G401 (cell line): ENCODE measurements at regions not wholly inside any gene's neighbourhood (a gene's known extent, or its start where the extent isn't known, plus 50 kb on each side); places are given as distances from the start of the nearest gene placed in this dataset.

Experiments
- DNase-seq: peaks from one replicate; pipeline ENCODE4 v3.0.0-alpha.2; 2015; ENCODE audit warnings: low spot score
- in situ Hi-C: cut with HindIII; loops from 2 replicates; pipeline ENCODE4 v1.10.0; 2016; ENCODE audit warnings: low sequenced_read_pairs, mixed read lengths

DNA sequence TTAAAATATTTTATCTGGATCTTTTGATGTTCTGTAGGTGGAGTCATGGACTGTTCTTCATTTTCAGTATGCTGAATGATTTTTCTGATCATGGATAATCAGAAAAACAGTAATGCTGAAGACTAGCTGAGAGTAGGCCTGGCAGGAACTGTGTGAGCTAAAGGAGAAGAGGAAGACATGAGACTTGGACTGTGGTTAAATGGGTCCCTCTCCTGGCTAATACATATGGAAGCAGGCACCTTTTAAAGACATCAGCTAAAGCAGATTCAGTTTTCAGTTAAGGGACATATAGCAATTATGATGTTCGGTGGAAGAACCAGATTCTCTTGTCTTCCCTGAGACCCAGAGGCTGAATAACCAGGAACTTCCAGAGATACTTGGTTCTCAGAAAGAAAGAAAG is 169.4 kb downstream of the OLFM4 start:
- in situ Hi-C loops, result no loop called here

DNA sequence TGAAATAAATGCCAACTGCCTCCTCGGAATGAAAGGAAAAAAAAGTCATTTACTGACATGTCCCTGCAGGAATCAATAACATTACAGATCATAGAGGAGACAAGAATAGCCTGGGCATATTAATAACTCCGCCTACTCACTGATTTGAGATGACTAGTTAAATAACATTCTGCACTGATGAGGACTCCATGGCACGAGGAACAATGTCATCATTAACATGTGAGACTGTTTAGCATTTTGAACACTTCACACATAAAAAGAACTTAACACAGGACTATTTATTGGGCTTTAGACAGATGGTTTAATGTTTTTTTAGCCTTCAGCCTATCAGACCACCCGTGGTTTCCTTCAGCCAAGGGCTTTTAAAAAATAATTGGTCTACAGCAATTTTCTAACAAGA is 170.1 kb downstream of the OLFM4 start:
- DNase-seq, result no peak
- in situ Hi-C loops, result no loop called here

More for the DNA sequence above, 169.4 kb downstream of the OLFM4 start:
- DNase-seq, result no peak

DNA sequence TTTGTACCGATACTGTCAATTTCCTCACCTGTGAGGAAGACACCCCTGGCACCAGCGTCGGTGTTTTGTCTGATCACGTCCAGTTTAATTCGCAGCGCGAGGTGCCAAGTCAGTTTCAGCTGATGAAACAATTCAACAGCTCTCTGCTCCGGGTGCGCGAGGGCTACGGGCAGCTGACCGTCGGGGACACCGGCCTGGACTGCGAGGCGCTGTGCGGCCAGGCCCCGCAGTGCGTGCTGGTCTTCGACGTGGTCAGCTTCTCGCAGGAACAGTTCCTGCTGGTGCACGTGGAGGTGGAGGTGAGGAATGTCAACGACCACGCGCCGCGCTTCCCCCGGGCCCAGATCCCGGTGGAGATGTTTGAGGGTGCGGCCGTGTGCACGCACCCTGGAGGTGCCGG is 171.5 kb downstream of the OLFM4 start:
- in situ Hi-C loops, result no loop called here
- no peak for DNase-seq

DNA sequence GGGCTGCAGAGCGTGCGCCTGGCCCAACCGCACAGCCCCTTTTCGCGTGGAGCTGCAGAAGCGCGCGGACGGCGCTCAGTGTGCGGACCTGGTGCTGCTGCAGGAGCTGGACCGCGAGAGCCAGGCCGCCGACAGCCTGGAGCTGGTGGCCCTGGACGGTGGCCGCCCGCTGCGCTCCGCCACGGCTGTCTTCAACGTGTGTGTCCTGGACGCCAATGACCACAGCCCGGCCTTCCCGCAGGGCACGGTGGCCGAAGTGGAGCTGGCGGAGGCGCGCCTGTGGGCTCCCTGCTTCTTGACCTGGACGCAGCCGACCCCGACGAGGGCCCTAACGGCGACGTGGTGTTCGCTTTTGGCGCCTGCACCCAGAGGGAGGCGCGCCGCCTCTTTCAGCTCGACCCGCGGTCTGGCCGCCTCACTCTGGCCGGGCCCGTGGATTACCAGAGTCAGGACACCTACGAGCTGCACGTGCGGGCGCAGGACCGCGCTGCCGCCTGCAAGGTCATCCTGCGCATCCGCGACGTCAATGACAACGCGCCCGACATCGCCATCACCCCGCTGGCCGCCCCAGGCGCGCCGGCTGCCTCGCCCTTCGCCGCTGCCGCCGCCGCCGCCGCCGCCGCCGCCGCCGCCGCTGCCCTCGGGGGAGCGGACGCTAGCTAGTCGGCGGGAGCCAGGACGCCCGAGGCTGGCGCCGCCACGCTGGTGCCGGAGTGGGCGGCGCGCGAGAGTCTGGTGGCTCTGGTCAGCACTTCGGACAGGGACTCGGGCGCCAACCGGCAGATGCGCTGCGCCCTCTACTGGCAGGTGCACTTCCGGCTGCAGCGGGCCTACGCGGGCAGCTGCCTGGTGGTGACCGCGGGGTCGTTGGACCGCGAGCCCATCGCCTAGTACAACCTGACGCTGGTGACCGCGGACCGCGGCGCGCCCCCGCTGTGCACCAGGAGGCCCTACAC is 172.2 kb downstream of the OLFM4 start:
- no peak for DNase-seq

DNA sequence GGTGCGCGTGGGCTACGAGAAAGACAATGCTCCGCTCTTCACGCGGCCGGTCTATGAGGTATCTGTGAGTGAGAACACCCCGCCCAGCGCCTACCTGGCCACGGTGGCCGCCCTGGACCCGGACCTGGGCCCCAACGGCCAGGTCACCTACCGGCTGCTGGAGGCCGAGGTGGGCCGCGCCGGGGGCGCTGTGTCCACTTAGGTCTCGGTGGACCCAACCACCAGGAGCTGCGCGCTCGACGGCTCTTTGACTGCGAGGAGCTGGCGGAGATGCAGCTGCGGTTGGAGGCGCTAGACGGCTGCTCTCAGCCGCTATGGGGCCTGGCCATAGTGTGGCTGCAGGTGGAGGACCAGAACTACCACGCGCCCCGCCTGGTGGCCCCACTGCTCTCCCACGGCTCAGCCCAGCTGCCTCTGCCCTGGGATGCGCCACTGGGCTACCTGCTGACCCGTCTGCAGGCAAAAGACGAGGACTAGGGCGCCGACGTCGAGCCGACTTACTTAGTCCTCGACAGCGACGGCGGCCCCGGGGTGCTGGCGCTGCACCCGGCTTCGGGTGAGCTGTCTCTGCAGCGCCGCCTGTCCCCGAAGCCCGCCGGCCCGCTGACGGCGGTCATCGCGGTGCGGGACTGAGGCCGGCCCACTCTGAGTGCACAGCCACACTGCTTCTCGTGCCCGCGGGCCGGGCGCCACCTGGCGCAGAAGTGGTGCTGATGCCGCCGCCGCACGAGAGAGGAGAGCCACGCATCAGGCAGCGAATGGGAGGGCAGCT is 173.0 kb downstream of the OLFM4 start:
- in situ Hi-C loops, result no loop called here
- no peak for DNase-seq

More for the DNA sequence above, 172.2 kb downstream of the OLFM4 start:
- in situ Hi-C loops, result no loop called here

DNA sequence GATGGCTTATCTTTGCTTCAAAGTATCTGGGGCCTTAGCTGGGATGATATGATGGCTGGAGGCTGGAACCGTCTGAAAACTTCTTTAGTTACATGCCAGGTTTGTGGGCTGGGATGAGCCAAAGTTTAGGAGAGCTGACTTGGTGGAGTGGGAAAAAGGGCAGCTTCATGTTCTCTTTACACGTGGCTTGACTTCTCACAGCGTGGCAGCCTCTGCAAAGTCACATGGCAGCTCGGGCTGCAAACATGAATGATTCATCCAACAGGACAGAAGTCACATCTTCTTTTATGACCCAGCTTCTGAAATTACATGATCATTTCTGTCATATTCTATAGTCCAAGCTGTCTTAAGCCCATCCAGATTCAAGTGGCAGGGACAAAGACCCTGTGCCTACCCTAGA is 176.0 kb downstream of the OLFM4 start:
- DNase-seq, result no peak
- in situ Hi-C loops, result no loop called here

DNA sequence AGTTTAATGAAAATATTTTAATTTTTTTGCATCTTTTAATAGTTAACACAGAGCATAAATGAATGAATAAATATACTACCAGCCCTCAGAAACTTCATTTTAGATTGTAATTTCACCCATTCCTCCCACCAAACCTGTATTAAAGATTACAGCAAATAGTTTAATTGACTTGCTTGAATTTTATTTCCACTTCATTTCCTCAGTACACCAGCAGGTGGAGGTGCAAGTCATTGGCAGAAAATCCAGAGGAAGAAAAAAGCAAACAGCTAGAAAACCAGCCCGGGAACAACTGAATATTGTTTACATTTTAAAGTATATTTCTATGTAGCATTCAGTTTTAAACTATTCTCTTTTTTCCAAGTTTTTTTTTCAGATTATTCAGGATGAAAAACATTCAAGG is 177.8 kb downstream of the OLFM4 start:
- DNase-seq, result no peak
- in situ Hi-C loops, result no loop called here

DNA sequence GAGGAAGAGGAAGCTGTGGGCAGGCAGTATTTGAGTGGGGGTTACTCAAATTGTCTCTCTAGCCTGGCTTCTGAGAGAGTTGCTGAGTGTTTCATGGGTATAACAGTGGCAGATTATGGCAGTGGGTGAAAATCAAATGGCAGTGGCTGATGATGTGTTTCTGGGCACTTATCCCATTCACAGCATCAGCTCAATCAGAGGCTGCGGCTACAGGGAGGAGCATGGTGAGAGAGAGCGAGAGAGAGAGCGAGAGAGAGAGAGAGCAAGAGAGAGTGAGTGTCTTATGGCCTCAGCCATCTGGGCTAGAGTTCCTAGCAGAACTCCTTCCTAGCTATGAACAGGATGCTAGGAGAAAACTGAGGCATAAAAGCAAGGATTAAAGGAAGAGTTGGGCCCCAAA is 178.9 kb downstream of the OLFM4 start:
- no peak for DNase-seq
- in situ Hi-C loops, result no loop called here

DNA sequence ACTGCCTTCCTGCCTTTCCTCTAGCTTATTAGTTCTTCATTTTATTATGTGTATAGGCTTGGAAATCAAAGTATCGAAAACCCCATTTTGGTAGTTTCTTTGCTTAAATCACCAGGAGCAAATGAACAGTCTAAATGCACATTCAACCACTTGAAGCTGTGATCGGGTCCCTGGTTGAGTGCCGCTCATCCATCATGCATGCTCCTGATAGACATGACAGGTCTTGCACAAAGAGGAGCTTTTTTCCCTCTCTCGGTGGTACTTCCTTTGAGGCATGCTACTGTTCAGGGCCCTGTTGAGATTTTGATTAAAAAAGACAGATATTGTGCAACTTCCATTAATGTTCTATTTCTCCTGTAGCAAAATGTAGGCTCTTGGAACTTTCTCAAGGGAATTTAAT is 185.8 kb downstream of the OLFM4 start:
- in situ Hi-C loops, result no loop called here
- DNase-seq, result no peak

DNA sequence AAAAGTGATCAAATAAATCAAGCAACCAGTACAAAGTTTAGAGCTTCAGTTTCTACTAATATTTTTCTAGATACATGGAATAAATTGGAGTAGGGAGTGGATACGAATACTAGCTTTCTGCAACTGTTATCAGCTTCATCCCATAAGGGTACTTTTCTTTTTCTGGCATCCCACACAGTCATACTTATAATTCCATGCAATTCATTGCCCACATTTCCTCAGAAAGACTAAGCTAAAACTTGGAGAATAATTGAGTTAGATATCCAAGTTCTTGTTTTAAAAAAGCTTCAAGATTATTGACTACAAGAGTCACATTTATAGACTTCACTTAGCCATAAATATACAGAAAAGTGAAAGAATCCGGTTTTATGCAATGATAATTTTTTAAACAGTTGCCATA is 186.9 kb downstream of the OLFM4 start:
- in situ Hi-C loops, result no loop called here

DNA sequence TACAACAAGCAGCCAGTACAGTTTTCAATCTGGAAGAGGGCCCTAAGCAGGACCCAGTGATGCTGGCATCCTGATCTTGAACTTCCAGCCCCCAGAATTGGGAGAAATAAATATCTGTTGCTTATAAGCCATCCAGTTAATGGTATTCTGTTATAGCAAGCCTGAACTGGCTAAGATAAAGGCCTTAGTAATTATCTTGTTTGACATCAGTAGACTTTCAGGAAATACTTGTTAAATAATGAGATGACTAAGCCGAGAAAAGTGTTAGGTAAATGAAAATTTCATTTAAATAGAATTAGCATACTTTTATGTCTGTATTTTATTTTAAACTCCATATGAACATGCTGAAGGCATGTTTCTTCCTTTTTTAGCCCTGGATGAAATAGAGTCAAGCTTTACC is 188.2 kb downstream of the OLFM4 start:
- no peak for DNase-seq
- in situ Hi-C loops, result no loop called here

More for the DNA sequence above, 186.9 kb downstream of the OLFM4 start:
- no peak for DNase-seq

DNA sequence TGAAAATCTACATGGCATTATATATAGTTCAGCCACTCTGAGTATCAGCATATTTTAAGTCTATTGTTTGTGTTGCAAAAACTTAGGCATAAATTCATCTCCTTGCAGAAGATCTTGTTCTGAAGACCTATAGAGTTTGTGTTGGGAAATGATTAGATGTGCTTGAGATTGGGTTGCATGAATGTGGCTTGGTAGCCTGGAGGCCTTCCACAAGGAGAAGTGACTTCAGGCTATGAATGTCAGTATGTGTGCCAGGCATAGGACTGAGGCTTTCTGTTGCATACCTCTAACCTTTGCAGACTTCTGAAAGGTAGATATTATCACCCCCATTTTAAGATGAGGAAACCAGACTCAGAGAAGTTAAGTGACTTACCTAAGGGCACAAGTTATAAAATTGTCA is 188.6 kb downstream of the OLFM4 start:
- in situ Hi-C loops, result no loop called here
- no peak for DNase-seq

DNA sequence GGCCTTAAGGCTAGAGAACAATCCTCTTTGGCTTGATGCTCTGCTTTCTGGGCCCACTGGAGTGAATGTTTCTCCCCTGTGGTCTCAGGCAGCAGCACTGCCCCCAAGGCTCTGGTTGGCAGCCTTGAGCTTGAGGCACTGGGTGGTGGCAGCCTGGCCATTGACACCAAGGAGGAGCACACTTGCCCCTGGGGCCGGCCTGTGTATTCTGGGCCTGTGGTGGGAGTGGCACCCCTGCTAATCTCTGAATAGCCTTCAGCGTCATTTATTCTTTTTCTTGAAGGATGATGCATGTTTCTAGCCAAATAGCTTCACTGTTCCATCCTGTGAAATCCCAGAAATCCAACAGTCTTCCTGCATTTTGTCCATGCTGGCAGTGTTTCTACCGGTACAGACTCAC is 191.4 kb downstream of the OLFM4 start:
- in situ Hi-C loops, result no loop called here
- DNase-seq, result no peak

DNA sequence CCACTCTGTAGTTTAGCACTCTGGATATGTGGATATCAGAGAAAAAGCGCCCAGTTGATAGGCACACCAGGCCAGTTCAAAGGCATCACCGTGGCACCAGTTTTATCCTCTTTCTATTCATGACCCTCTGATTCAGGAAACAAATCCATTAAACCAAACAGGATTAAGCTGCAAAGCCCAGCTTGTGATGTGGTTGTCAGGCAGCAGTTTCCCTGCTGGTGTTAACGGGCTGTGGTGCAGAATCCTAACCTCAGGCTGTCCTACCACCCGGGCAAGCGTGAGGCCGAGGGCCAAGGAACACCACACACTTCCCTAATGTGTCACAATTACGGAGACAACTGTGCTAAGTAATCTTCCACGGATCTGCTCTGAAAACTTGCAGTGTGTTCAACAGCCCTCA is 209.1 kb downstream of the OLFM4 start:
- in situ Hi-C loops, result no loop called here
- DNase-seq, result no peak

DNA sequence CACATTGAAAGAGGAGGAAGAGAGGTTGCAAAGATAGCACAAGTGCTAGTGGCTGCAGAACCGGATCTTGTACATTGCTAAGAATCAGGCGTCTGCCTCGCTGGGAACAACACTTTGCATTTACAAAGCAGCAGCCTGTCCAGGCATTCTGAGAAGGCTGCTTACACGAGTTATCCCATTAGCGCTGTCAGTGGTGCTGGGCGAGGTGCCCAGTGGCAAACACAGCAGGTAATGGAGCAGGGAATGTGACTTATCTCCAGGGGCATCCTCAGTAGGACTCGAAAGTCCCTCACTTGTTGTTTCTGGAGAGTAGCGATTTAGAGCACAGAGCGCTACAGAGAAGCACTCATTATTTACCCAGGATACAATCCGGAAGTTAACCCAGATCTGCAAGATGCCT is 209.6 kb downstream of the OLFM4 start:
- peak; percentile 48 for DNase-seq
- in situ Hi-C loops, result no loop called here

DNA sequence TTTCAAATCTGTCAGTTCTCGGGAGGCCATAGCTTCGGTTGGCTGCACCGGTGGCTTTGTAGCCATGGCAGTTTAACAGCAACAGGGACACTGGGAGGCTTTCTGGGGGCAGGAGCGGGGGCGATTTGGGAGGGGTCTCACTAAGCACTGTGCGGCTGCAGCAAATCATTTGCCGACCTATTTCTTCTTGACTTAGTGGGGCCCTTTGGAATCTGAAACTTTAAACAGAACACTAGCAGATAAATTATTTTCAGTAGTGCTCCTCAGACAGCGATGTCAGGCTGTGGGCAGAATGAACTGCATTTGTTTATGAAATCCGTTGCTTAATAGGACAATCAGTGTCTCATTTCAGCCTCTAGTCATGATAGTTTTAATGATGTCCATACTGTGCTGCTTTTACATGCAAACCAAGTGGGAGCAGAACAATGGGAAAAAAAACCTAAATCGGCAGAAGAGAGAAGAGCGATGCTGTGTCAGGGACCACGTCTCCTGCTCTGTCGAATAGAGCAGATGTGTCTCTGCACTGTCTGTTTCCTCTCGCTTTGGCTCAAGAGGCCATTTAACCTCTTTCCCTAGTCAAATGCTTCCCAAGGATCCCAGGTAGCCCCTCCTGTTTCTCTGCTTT is 211.9 kb downstream of the OLFM4 start:
- DNase-seq, result no peak
- in situ Hi-C loops, result no loop called here

DNA sequence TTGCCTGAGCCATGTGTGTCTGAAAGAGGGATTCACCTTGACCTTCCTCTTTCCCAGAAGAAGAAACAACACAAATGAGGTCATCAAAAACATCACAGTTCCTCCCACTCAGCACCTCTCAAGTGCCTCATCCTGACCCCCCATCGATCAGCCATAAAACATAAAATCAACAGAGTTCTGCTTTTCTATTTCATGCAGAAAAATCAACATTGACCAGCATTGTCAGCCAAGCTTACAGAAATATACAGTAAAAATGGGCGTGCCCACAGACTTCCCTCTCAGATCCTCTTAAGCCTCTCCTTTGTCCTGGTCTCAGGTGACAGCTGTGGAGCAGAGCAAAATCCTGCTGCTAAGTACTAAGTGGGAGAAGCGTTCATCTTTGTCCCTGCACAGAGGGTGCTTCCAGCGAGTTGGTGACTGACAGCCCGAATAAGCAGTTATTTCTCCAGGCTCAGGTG is 213.3 kb downstream of the OLFM4 start:
- DNase-seq, result no peak
- in situ Hi-C loops, result no loop called here

DNA sequence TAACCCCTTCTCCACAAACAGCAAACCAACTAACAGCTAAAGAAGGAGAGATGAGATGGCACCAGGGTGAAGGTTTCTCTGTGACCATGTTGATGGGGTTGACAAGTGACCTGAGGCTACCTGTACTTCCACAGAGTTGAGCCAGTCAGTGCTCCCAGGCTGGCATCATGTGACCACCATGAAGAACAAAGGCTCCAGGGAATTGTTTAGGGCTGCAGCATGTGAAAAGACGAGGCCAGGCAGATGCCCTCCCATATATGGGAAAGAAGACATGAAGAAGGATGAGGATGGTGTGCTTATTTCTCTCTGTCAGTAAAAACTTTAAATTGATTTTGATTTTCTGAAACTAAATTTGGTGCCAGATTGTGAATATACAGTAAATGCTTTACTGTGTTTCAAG is 220.6 kb downstream of the OLFM4 start:
- DNase-seq, result no peak
- in situ Hi-C loops, result no loop called here

DNA sequence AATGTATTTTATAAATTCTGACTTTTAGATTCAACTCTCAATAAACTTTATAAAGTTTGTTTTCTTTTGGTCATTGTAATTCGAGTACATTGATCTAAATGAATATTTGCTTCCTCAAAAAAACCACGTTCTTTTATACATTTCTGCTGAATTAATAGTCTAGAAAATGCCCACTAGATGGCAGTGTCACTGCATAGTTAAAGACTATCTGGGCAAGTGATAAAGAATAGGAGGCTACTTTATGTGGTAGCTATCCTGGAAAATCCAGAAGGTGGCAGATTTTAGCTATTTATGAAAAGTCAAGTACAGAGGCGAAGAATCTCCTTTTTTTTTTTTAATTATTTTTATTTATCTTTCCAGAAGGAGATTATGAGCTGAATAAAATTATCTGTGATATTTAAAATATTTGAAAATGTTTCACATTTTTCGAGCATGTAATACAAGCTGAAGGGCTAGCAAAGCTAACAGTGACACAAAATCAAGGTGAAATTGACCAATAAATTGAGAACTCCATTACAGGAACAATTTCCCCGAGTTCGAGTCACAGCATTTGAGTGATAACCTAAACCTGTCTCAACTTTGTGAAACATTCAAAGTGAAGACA is 221.8 kb downstream of the OLFM4 start:
- in situ Hi-C loops, result no loop called here
- peak; percentile 91 for DNase-seq

DNA sequence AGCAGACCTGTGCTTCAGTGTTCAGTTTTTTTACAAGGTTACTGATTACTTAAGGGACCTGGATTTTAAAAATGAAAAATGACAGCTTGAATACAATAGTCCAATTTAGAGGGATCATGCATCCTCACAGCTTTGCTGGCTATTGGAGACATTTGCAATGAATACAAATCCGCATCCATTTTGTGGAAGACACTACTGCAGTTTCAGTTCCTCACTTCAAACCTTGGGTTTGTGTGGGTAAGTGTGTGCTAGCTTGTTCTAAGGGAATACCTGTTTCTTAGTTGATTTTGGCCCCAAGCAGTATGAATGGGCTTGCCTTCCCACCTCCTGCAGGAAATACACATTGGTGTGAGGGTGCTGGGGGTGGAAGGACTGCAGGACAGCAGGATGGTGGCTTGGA is 222.4 kb downstream of the OLFM4 start:
- in situ Hi-C loops, result no loop called here
- DNase-seq, result peak; percentile 25
